HepG2 (cell line): ENCODE measurements at regions not wholly inside any gene's neighbourhood (a gene's known extent, or its start where the extent isn't known, plus 50 kb on each side); places are given as distances from the start of the nearest gene placed in this dataset.

Experiments used
- ATAC-seq: fragments of 200-7000 bp; cut with Tn5 transposase; 3 replicates; pipeline ENCODE4 v1.9.1; 2020; ENCODE audit warnings: mild to moderate bottlenecking, moderate library complexity
- BruUV-seq: library from RNA; stranded (reverse); fragments of 400-500 nt; replicated peaks from 2 replicates; lab custom pipeline; 2021; lab: Mats Ljungman, UMichigan
- CTCF ChIA-PET: fragments of 300-600 bp; formaldehyde crosslinking; extraction: SDS; loops from one replicate; lab custom pipeline; 2021; ENCODE audit warnings: low total read pairs, inconsistent platforms, low intra/inter-chr PET ratio; lab: Yijun Ruan, JAX
- POLR2A ChIA-PET: fragments of 350-600 bp; sonication (Branson Sonifier 250); formaldehyde crosslinking; loops from one replicate; lab custom pipeline; 2020; ENCODE audit warnings: antibody characterized with exemption, inconsistent platforms; lab: Yijun Ruan, JAX
- DNase-seq: peaks from one replicate; pipeline ENCODE4 v3.0.0-alpha.2; 2015; ENCODE audit warnings: low spot score
- FAIRE-seq: peaks from 3 replicates; lab custom pipeline; 2011; peaks lifted over from hg19 to GRCh38; lab: Jason Lieb, UNC
- H2AFZ ChIP-seq: one replicate; pipeline ENCODE4 v1.6.1; 2011; ENCODE audit warnings: low read length, inconsistent platforms
- H3K27ac ChIP-seq: fragments of 300-600 bp; 3 replicates; pipeline ENCODE4 v1.8.0; 2011; ENCODE audit warnings: mixed run types, mild to moderate bottlenecking, mixed read lengths, low read length, inconsistent platforms; ENCODE audit not compliant: insufficient read depth; ENCODE audit errors: extremely low read length
- H3K27me3 ChIP-seq, 2 experiments: fragments of 200-600 bp in 1 of 2; 2 replicates in 1 of 2; 3 replicates in 1 of 2; pipeline versions ENCODE4 v1.6.0 to v1.8.0; 2011; ENCODE audit warnings: low read length in 2 of 2, mild to moderate bottlenecking in 2 of 2, moderate library complexity in 2 of 2, inconsistent platforms in 1 of 2; ENCODE audit not compliant: insufficient read depth in 2 of 2, control insufficient read depth in 1 of 2
- H3K36me3 ChIP-seq, 2 experiments: fragments of 200-600 bp in 1 of 2; replicated peaks in 1 of 2; 2 replicates in 1 of 2; 3 replicates in 1 of 2; pipeline versions ENCODE4 v1.5.1 to v1.8.0; 2011; ENCODE audit warnings: low read length in 2 of 2, inconsistent platforms in 1 of 2; ENCODE audit not compliant: insufficient read depth in 2 of 2, control insufficient read depth in 1 of 2
- H3K4me1 ChIP-seq: 2 replicates; pipeline ENCODE4 v1.5.1; 2012; ENCODE audit warnings: low read length, inconsistent platforms; ENCODE audit not compliant: insufficient read depth
- H3K4me2 ChIP-seq: 2 replicates; pipeline ENCODE4 v1.6.0; 2011; ENCODE audit warnings: low read depth, low read length, inconsistent platforms
- H3K4me3 ChIP-seq, 3 experiments: fragments of 200-600 bp in 1 of 3; sonication (generic), shearing (Covaris generic) in 1 of 3; replicated peaks in 1 of 3; 2 replicates each; pipeline ENCODE4 v1.5.1; 2011 to 2016; ENCODE audit warnings: low read length in 3 of 3, inconsistent platforms in 2 of 3, low read depth in 2 of 3, mild to moderate bottlenecking in 2 of 3, control low read depth in 1 of 3, mixed read lengths in 1 of 3; ENCODE audit not compliant: insufficient read depth in 1 of 3
- H3K79me2 ChIP-seq: one replicate; pipeline ENCODE4 v1.6.1; 2011; ENCODE audit warnings: low read length, inconsistent platforms; ENCODE audit not compliant: insufficient read depth
- H3K9ac ChIP-seq: 2 replicates; pipeline ENCODE4 v1.6.0; 2011; ENCODE audit warnings: mild to moderate bottlenecking, low read depth, low read length, inconsistent platforms; ENCODE audit not compliant: insufficient read depth
- H3K9me3 ChIP-seq: 2 replicates; pipeline ENCODE4 v1.5.1; 2012; ENCODE audit warnings: mild to moderate bottlenecking, low read length
- H4K20me1 ChIP-seq: 2 replicates; pipeline ENCODE4 v1.6.0; 2011; ENCODE audit warnings: inconsistent platforms, mild to moderate bottlenecking, low read length, moderate library complexity; ENCODE audit not compliant: insufficient read depth
- ISX ChIP-seq: sonication (generic); formaldehyde crosslinking; conservative IDR thresholded peaks from 2 replicates; pipeline ENCODE4 v1.5.0; 2020; ENCODE audit warnings: missing genetic modification reagents
- MED1 ChIP-seq: sonication (generic); formaldehyde crosslinking; IDR thresholded peaks from 2 replicates; pipeline ENCODE4 v1.4.0; 2020; ENCODE audit warnings: missing genetic modification reagents
- NCOA5 ChIP-seq: sonication (generic); formaldehyde crosslinking; IDR thresholded peaks from 2 replicates; pipeline ENCODE4 v1.4.0; 2020; ENCODE audit warnings: missing genetic modification reagents
- NFYB ChIP-seq: sonication (generic); formaldehyde crosslinking; IDR thresholded peaks from 2 replicates; pipeline ENCODE4 v1.4.0; 2020; ENCODE audit warnings: missing genetic modification reagents
- NR2C2 ChIP-seq: sonication (generic); formaldehyde crosslinking; IDR thresholded peaks from 2 replicates; pipeline ENCODE4 v1.4.0; 2020; ENCODE audit warnings: missing genetic modification reagents, mild to moderate bottlenecking, moderate library complexity, borderline replicate concordance
- PHF20 ChIP-seq: sonication (generic); formaldehyde crosslinking; IDR thresholded peaks from 2 replicates; pipeline ENCODE4 v1.5.0; 2020; ENCODE audit warnings: mild to moderate bottlenecking, missing genetic modification reagents
- RCOR2 ChIP-seq: IDR thresholded peaks from 2 replicates; pipeline ENCODE4 v1.6.1; 2016; ENCODE audit warnings: missing biosample characterization, missing genetic modification reagents
- SIN3A ChIP-seq: IDR thresholded peaks from 2 replicates; pipeline ENCODE4 v1.6.1; 2011; ENCODE audit warnings: low read depth, mild to moderate bottlenecking, control low read depth, low read length, borderline replicate concordance
- SMAD1 ChIP-seq: sonication (generic); formaldehyde crosslinking; IDR thresholded peaks from 2 replicates; pipeline ENCODE4 v1.4.0; 2020; ENCODE audit warnings: missing genetic modification reagents, low read depth, mild to moderate bottlenecking, borderline replicate concordance
- THRA ChIP-seq: sonication (generic); formaldehyde crosslinking; IDR thresholded peaks from 2 replicates; pipeline ENCODE4 v1.4.0; 2020; ENCODE audit warnings: missing genetic modification reagents, borderline replicate concordance
- TIGD3 ChIP-seq: sonication (generic); formaldehyde crosslinking; IDR thresholded peaks from 2 replicates; pipeline ENCODE4 v1.5.1; 2020; ENCODE audit warnings: mild to moderate bottlenecking, missing genetic modification reagents, borderline replicate concordance
- ZBTB43 ChIP-seq: sonication (generic); formaldehyde crosslinking; conservative IDR thresholded peaks from 2 replicates; pipeline ENCODE4 v1.4.0; 2020; ENCODE audit warnings: missing genetic modification reagents
- ZFP1 ChIP-seq: IDR thresholded peaks from 2 replicates; pipeline ENCODE4 v1.6.1; 2016
- ZFP62 ChIP-seq: sonication (generic); formaldehyde crosslinking; IDR thresholded peaks from 2 replicates; pipeline ENCODE4 v1.4.0; 2020; ENCODE audit warnings: missing genetic modification reagents
- ZNF160 ChIP-seq: sonication (generic); formaldehyde crosslinking; IDR thresholded peaks from 2 replicates; pipeline ENCODE4 v1.8.0; 2022; ENCODE audit warnings: mild to moderate bottlenecking, inconsistent platforms, missing genetic modification reagents
- ZNF468 ChIP-seq: sonication (generic); formaldehyde crosslinking; IDR thresholded peaks from 2 replicates; pipeline ENCODE4 v1.8.0; 2022; ENCODE audit warnings: mild to moderate bottlenecking, moderate library complexity, missing genetic modification reagents
- ZNF784 ChIP-seq: sonication (generic); formaldehyde crosslinking; IDR thresholded peaks from 2 replicates; pipeline ENCODE4 v1.5.1; 2020; ENCODE audit warnings: missing genetic modification reagents, mild to moderate bottlenecking, borderline replicate concordance
- WGBS: methylation state at CpG from one replicate; pipeline ENCODE4 v1.1.6; 2017; ENCODE audit warnings: low lambda C conversion rate; 5-methylcytosine and 5-hydroxymethylcytosine counted together
- in situ Hi-C: cut with HindIII; loops from 2 replicates; pipeline ENCODE4 v1.10.0; 2017; ENCODE audit warnings: low pct_unique_long_range_greater_than_20kb; ENCODE audit not compliant: extremely low pct_ligation_motif_present
- intact Hi-C: fragments of 100-400 bp; cut with micrococcal nuclease; formaldehyde crosslinking; loops from one replicate; pipeline ENCODE4 v1.10.0; 2022; ENCODE audit not compliant: unreplicated experiment

GRCh38 chr3:41007399-41007798 is 191.9 kb upstream of the CTNNB1 start:
- H3K4me3 ChIP-seq, result no peak overlapping the region
- intact Hi-C loops (no loop called here), in situ Hi-C loops (no loop called here)
- H3K4me1 ChIP-seq, result no peaks in the 10 kb centered on the region
- POLR2A ChIA-PET, result no interaction called here
- no TSS peak for BruUV-seq
- TF ChIP-seq ZNF160 (CRISPR knock-in tag) (no peak), NCOA5 (no peak), RCOR2 (CRISPR knock-in tag) (no peak), NFYB (CRISPR knock-in tag) (no peak), PHF20 (CRISPR knock-in tag) (no peak), SMAD1 (no peak), THRA (CRISPR knock-in tag) (no peak)
- H3K9ac ChIP-seq, result no peak overlapping the region
- no peak overlapping the region for H3K27ac ChIP-seq
- DNase-seq (no peak), ATAC-seq (no peak), FAIRE-seq (no peak)
- CTCF ChIA-PET, result no interaction called here
- no peaks in the 10 kb centered on the region for H3K9me3 ChIP-seq
- no peaks in the 10 kb centered on the region for H3K79me2 ChIP-seq
- H3K36me3 ChIP-seq, result no peaks in the 10 kb centered on the region
- no peaks in the 10 kb centered on the region for H4K20me1 ChIP-seq
- no peak overlapping the region for H3K4me2 ChIP-seq
- H2AFZ ChIP-seq, result no peak overlapping the region
- no peaks in the 10 kb centered on the region for H3K27me3 ChIP-seq

- in situ Hi-C loops (no loop called here), intact Hi-C loops (no loop called here)
- H3K9ac ChIP-seq, result no peak overlapping the region
- ChIA-PET CTCF (no interaction called here), POLR2A (no interaction called here)
- no peaks in the 10 kb centered on the region for H3K79me2 ChIP-seq
- H3K4me1 ChIP-seq, result no peaks in the 10 kb centered on the region
- no peak overlapping the region for H3K4me3 ChIP-seq
- no peak overlapping the region for H3K27ac ChIP-seq
- no peaks in the 10 kb centered on the region for H3K9me3 ChIP-seq
- no peak overlapping the region for H3K4me2 ChIP-seq
- H2AFZ ChIP-seq, result no peak overlapping the region
- WGBS, result 0% methylated on average over 2 of the region's 2 CpGs
- H3K36me3 ChIP-seq, result no peaks in the 10 kb centered on the region
- ATAC-seq (no peak), FAIRE-seq (no peak), DNase-seq (no peak)
- BruUV-seq, result no TSS peak
- H3K27me3 ChIP-seq, result 0 out of 5 replicates have a peak, but pooled peaks cover 0 to 4% of the 10 kb centered on the region in 2 experiments
- no peaks in the 10 kb centered on the region for H4K20me1 ChIP-seq
- TF ChIP-seq TIGD3 (CRISPR knock-in tag), result no peak
- TF ChIP-seq ISX (CRISPR knock-in tag), result no peak
- TF ChIP-seq ZNF784, result no peak
- no peak for TF ChIP-seq ZBTB43 (CRISPR knock-in tag)
- TF ChIP-seq NR2C2 (CRISPR knock-in tag), result no peak
- TF ChIP-seq ZNF468 (CRISPR knock-in tag), result no peak
- no peak for TF ChIP-seq ZFP62 (CRISPR knock-in tag)
- no peak for TF ChIP-seq SIN3A
- no peak for TF ChIP-seq MED1 (CRISPR knock-in tag)
- TF ChIP-seq ZFP1, result no peak
Observed at GRCh38 chr3:41011854-41012253, 187.5 kb upstream of the CTNNB1 start.
